Activated CD4-positive, CD25-positive, alpha-beta regulatory T cell (primary cell): ENCODE measurements at regions not wholly inside any gene's neighbourhood (a gene's known extent, or its start where the extent isn't known, plus 50 kb on each side); places are given as distances from the start of the nearest gene placed in this dataset.

Experiments used
- DNase-seq, 4 experiments: peaks; one replicate each; lab custom pipeline; 2025; lab: John Stamatoyannopoulos, UW

DNA sequence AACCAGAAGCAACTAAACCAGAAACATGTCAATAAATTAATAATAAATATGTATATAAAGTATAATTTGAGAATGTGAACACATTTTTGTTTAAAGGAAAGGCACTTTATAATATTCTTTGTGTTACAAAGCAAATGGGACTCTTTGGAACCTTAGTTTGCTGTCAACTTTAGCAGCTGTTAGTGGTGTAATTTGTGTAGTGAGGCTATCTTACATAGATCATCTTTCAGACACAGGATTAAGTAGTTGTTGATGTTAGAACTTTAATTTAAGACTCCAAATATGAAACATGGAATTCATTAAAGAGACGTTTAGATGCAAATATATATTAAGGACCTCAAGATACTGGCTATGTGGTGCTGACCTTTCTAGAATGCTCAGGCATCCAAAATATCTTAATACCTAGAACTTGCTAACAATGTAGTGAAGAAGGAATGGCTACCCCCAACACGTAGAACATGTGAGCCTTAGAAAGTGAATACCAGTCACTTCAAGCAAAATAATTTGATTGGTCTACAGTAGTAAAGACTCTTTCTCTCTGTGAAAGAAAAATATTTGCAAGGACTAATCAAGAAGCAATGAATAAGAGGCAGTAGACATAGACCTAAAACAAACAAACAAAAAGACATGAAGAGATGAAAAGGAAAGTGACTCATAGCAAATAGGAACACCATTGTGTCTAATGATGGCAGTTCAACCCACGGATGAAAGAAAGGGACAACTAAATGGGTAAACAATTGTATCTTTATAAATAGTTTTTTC lies 811.4 kb downstream of the USP25 start:
- DNase-seq, result no peak

DNA sequence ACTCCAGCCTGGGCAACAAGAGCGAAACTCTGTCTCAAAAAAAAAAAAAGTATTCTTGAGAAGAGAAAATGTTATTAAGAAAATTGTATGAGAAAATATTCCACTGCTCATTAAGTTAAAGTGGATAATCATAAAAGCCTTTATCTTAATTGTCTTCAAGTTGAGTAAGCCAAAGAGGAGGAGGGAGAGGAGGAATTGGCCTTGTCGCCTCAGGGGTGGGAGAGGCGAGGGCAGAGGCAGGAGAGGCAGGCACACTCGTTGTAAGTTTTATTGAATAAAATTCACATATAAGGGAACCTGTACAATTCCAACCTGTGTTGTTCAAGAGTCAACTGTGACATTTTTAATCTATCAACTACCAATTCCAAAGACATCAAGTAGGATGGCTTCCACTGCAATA lies 820.3 kb downstream of the USP25 start:
- no peak for DNase-seq

DNA sequence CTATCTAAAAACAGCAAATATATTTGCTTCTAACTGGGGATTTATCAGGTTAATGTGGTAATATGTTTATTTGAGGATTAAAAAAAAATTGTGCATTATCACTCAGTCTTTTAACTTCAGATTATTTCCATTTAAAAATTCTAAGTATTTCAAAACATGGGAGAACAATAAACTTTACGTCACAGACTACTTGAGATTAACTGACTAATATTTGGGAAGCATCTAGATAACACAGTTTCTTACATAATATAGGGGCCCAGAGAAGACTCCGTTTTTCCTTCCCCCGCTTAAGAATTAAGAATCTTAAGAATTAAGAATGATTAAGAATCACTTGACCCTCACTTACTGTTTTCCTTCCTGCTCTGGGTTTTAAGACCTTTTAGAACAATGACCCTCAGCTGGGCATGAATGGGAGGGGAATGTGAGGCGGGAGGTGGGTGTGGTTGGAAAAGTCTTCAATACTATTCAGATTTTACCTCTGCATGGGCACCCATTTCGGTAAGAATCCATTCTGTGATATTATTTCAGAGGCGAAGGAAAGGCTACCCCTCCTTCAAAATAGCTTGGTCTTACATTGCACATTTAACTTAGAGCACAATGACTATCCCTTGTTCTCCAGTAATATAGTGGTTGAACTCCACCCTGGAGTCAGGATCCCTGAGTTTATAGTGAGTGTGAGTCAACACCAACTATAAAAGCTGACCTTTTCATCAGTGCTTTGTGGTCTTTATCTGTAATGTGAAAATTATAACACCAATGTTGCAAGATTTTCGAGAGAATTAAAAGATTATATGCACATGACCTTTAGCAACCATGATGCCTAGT lies 821.3 kb downstream of the USP25 start:
- no peak for DNase-seq

DNA sequence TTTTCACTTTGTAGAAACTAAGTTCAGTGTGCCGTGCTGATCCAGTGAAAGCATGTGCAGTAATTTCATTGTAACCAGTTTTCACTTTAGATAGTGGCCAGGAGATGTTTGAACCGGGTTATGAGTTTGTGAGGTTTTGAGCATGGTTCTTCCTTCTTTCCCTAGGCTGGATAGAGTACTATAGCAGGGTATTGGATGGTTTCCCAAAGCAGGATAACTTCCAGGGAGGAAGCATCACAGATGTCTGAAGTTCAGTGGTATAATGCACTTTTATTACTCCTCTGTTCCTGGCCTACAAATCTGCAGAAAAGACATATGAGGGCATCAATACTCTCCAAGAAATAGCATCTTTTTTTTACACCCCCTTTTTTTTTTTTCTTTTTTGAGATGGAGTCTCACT lies 823.1 kb downstream of the USP25 start:
- DNase-seq, result no peak

DNA sequence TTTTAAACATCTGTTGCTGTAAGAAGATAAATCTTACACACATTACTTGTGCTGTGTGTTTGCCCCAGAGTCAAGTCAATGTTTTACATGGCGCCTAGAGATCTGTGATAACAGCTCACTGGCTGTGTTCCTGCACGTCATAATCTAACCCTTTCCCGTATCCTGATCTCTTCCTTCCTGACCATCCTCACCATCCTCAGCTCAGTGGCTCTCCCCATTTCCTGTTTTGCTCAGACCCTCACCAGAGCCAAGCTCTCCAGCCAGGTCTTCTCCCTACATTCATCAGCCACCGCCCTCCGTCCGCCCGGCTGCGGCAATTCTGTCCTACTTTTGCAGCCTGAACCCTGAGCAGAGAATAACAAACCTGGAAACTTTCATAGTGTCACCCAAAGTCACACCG lies 824.7 kb downstream of the USP25 start:
- DNase-seq, result no peak

DNA sequence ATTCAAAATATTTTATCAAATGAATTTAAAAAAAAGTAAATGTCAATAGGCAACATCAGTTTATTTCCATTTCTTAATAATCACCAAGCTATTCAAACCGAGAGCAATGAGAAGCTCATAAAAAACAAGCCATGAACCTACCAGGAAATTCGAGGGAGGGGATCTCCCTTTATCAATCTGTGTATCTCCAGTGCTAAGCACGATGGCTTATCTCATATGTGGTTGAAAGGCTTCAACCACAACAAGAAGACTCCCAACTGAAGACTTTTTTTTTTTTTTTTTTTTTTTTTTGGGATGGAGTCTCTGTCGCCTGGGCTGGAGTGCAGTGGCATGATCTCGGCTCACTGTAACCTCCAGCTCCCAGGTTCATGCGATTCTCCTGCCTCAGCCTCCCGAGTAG lies 833.3 kb downstream of the USP25 start:
- DNase-seq, result no peak

DNA sequence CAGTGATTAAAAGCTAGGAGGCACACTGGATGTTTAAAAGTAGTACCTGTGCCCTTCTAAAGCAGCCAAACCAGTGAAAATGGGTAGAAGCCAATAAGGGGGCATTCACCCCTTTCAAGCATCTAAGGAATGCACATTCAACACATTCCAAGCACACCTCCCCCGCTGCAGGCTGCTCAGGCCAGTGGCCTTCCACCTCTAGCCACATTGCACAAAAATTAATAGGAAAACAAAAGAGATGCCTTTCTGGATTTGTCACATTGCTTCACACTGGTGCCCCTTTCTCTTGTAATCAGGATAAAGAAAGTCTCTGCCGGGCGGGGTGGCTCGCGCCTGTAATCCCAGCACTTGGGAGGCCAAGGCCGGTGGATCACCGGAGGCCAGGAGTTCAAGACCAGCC lies 834.0 kb downstream of the USP25 start:
- no peak for DNase-seq

DNA sequence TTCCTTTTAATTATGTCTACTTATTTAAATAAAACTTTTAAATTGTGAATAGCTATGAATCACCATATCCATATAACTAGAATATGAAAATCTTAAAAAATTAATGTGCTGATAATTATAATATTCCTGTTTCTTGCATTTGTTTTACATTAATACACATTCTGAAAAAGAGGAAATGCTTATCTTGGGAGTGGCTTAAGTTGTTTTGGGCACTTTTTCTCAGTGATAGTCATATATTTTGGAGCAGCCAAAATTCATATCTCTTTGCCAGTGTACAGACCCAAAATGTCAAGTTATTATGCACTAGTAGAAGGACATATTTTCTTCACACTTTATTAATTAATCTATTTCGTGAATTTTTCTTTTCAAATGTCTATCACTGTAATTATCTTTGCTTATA lies 838.5 kb downstream of the USP25 start:
- DNase-seq, result no peak

DNA sequence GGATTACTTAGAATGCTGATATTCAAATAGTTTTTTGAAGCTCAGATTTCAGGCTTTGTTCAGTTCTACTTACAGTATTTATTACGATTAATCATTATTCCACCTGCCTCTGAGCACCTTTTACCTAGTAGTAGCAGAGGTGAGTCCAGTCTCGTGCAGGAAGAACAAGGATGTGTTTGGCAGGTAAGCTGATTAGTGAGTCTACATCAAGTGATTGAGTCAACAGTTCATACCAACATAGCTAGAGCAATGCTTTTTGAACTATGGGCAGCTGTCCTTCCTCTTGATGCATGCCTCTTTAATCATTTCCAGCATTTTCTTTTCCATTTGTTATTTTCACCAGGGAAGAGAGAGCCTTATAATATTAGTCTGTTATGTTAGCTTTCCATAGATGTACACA lies 838.9 kb downstream of the USP25 start:
- no peak for DNase-seq

DNA sequence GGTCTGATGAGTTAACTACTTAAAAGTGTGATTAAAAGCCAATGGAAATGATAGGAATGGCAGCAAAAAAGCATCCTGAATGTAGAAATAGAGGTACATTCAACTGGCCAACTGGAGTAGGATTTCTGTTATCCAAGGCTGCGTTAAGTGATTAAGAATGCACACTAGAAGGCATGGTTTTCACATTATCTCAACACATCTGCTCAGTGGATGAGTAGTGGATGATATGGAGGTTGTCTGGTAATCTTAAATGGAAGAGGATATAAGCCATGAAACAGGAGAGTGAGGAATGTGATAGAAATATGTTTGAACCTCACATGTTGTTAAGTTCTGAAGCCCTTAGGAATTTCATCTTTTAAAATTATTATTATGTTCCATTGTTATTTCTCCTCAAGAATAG lies 839.9 kb downstream of the USP25 start:
- DNase-seq, result no peak

DNA sequence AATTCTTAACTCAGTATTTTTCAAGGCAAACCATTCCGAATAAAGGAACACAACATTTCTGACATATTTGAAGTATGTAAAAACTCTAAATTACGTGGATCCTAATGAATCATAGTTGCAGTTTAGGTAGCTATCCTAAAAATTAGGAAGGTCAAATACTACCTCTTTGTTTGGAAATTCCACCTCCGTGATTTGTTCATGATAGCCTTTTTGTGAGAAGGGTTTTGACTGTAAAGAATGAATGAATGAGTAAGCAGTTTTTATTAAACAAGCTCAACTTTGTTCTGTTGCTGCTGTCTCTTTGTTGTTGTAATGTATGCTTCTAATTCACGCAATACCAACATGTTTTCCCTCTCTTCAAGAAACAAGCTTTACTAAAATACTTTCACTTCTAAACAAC lies 840.4 kb downstream of the USP25 start:
- no peak for DNase-seq

DNA sequence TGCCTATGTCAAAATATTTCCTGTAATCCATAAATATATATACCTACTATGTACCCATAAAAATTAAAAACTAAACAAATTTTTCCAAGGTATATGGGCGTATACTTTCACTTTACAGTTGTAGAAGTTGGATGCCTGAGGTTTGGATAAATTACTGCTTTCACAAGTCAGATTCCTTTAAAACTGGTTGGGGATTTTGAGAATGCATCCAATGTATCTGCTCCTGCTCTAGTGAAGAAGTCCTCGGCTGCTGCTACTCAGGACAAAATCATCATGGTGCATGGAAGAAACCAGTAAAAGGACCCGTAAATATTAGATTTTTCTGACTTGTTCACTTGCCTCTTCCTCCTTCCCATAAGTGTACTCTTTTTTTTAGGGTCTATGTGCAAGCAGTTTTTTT lies 841.1 kb downstream of the USP25 start:
- DNase-seq, result no peak

DNA sequence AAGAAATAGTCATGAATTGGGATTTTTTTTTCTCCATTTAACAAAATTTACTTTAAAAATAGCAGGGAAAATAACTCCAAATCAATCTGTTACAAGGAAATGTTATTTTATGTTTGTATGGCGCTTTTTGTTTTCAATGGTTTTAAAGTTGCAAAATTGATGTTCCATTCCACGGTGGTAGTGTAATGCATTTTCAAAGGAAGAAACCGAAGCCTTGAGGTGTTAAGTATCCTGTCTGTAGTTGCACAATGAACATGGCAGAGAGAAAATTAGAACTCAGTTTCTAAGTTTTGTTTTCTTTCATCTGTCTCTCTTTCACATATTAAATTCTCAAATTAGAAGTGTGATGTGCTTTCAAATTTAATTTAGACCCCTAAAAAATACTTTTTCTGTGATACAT lies 841.8 kb downstream of the USP25 start:
- no peak for DNase-seq

DNA sequence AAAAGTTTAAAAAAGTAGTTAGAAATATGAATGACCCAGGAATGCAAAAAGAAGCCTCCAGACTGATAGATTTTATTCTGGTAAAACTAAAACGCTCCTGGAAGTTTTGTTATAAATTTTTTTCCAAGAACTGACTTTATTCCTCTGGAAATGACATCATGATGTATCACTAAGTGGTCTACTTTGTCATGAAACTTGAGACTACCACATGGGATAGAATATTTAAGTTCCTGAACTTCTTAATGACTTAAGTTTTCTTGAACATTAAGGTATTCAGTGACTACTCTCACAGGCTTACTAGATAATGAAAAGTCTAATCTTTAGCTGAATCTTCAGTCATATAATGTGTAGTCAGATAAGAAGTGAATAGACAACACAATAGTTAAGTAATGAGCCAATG lies 842.2 kb downstream of the USP25 start:
- no peak for DNase-seq

DNA sequence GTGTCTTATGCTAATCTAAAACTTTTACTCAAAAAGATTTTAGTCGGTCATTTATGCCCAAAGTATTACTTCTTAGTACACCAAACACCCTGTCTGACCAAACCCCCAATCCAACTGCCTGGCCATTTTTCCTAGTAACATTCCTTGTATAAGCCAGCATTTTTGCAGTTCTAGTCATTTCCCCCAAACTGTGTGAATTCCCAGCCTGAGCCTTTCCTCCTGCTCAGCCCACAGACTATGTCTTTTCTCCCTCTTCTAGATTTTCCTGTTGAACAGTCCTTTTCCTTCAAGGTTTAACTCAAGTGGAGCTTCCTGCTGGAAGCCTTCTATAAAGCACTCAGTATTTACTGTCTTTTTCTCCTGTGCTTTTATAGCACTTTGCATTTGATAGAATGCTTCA lies 843.8 kb downstream of the USP25 start:
- no peak for DNase-seq

DNA sequence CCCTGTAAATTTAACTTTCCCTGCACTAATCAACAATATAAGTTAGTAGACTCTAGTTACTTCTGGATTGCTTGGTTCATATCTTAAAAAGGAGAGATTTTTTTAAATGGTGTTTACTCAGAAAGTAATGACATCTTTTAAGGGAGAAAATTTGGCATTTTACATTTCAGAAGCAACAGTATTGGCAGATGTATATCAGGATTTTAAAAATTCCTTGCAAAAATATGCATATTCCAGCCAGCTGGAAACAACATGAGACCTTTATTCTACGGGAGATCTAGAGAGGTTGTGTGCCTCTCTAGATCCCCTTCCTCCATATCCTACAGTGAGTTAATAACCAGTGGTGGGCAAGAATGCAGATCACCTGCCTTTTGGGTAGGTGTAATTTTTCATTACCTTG lies 848.2 kb downstream of the USP25 start:
- DNase-seq, result no peak

DNA sequence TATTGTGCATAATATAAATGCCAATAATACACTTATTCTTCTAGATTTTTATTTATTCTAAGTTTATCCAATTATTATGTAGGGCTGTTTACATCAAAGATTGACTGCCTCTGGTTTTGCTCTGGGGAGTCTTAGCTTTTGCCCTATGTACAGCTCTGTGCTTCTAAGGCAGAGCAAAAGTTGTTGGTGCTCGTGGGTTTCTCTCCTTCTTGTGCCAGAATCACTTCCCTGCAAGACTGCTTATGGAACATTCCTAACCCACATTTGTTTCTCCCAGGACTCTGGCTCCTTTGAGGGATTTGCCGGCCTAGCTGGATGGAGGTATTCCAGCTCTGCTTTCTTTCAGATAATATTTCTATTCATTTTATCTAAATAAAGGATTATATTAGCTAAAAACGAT lies 849.1 kb downstream of the USP25 start:
- no peak for DNase-seq

DNA sequence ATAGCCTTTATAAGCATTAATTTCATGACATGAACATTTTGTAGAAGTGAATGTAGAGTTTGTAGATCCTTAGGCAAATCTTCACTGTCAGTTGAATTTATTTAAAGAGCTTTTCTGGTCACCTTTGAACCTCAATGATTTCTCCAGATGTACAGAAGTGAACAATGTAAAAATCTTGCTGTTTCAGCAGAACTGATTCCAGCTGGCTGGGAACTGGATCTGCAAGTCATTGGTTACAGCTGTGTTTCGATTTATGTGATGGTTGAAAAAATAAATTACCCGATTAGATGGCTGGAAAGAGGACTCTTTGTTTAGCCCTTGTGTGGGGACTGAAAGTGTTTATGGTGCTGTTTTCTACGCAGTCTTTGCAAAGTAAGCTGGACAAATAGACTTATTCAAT lies 849.8 kb downstream of the USP25 start:
- no peak for DNase-seq

DNA sequence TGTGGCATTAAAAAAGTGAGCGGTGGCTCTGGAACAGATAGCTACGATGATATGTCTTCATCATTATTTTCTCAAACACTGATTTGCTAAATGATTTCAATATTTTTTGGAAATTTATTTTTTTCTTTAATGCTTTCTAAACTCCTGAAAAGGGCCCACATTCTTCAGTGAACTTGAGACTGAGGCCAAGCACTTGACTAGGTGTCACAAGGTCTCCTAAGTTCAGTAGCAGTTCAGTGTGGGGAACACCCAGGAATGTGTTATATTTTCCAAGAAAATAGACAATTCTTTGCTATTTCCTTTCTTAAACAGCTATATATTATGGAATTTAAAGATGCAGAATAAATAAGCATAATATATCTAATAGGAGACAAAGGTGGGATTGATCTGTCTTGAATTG lies 850.9 kb downstream of the USP25 start:
- DNase-seq, result no peak

DNA sequence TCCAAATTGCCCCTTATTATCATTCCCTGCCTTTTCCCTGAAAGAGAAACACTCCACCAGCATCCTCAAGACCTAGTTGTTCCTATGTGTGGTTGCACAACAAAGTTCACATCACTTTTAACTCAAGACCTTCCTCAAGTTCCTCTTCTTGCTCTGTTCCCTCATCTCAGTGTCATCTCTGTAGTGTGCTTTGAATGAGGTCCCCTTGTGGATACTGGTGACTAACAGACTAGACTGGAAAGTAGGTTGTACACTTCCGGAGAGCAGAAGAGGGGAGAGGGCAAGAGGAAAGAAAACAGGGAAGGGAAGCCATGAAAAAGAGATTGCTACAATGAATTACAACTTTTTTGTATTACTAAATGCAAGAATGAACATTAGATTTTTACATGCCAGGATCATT lies 853.8 kb downstream of the USP25 start:
- DNase-seq, result no peak

DNA sequence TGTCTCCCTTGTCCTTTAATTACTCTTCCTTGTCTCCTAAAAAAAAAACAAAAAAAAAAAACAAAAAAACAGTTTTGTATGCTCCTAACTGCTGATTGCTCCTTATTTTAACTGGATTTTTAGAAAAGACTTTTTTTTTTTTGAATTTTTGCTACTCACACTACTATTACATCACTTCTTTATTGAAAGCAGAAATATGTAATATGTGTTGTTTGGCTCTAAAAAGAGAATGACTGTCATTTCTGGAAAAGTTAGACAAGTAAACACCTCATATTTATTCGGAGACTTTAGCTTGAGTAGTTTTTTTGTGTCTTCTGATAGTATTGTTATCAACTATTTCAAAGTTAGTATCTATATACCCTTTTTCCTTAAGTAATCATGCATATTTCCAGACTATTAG lies 855.0 kb downstream of the USP25 start:
- no peak for DNase-seq

DNA sequence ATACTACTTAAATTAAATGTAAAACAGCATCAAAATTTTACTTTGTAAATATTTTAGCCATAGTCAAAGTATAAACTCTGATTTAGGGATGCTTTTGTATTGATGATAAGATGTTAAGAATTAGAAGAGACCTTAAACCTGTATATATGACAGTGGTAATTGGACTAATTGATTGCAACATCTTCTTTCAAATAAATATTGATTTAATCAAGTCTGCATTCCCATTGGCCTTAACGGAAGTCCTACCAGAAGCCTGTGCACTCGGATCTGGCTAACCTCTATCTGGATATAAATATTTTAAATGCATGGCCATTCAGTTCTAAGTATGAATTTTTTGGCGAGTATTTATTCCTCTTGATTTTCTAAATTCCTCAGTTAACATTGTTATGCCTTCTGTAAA lies 856.1 kb downstream of the USP25 start:
- no peak for DNase-seq

DNA sequence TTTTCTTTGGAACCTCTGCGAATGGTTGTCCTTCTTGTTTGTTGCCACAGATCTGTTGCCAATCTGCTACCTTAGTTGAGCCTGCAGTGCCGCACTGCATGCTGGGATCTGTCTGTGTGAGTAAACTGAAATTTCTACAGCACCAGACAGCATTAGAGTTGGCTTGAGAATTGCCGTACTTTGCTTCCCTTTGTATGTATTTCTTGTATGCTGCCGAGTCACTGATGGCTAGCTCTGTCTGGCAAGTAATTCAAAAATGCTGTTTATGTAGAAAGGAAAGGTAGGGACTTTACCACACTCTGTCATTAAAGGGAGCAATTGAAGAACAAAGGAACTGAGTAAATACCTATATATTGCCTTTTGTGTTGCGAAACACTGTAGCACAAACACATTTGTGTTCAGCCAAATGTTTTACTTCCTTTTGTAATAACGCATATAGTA lies 857.4 kb downstream of the USP25 start:
- no peak for DNase-seq
